Head of caudate nucleus (tissue), 42 donors: ENCODE measurements at regions not wholly inside any gene's neighbourhood (a gene's known extent, or its start where the extent isn't known, plus 50 kb on each side); places are given as distances from the start of the nearest gene placed in this dataset.

Experiments used
- DNase-seq, 42 donors: peaks; one replicate each; pipeline versions ENCODE4 v3.0.0 to v3.0.0-alpha.2; 2020 to 2021; ENCODE audit warnings: mixed read lengths in 7 of 42
- intact Hi-C: fragments of 100-400 bp; cut with DNase I; formaldehyde crosslinking; loops from one replicate; pipeline ENCODE4 v1.15.0; 2022

DNA sequence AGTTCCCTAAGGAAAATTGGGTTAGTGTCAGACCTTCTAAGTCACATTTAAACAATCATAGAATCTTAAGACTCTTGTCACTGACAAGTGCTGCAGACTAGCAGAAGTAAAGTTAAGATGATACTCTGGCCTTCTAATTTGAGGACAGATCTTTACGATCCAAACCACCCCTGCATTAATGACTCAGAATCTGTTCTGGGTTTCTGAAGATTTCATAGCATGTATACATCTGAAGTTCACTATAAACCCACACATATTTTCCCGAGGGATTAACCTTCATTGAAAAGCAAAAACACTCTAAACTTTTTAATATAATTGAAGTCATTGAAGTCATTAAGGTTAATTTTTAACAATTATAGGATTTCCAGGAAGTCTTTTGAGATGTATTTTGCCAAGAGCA, 674.3 kb downstream of the IQCM start:
- intact Hi-C loops: no loop called here
- DNase-seq: no peak

DNA sequence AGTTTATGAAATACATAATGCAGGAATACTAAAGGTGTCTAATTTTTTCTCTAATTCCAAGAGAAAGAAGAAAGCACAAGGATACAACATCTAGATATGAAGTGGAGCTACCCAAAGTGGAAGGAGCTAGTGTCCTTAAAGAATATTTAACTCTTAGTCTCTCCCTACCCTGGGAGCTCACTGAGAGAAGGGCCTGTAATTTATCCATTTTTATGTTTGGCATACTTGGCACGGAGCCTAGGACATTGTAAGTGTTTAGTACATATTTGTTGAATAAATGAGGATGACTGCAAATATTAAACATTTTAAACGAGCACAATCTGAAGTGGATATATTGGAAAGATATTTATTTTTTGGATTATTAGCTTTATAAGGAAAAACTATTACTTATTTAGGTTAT, 674.8 kb downstream of the IQCM start:
- intact Hi-C loops: no loop called here

DNA sequence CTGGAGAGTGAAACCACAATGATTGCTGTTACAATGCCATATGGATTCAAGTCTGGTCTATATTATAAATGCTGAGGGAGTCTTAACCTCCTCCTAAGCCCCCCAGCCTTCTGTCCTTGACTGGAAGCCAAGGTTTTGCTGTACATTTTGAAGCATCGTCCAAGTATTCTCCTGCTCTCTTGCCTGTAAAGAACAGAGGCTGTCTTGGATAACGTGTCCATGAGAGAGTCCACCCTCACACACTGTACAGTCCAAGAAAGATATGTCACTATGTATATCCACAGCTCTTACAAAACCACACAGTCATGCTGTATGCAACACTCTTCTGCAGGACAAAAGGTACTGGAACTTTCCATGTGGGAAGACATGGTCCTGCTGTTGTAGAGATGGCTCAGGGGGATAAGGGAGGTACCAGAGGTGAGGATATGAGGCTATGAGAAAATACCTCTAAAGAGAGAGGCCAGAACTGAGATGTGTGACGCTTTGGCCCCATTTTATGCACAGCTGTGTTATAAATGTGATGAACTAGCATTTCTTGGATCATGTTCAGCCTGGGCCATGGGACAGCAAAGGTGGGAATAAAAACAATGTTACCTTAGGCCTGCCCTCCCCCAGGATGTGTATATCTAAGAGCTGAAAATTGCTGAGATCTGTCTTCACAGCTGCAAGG, 678.6 kb downstream of the IQCM start:
- intact Hi-C loops: no loop called here
- no peak for DNase-seq

More for the DNA sequence above, 674.8 kb downstream of the IQCM start:
- DNase-seq: no peak

DNA sequence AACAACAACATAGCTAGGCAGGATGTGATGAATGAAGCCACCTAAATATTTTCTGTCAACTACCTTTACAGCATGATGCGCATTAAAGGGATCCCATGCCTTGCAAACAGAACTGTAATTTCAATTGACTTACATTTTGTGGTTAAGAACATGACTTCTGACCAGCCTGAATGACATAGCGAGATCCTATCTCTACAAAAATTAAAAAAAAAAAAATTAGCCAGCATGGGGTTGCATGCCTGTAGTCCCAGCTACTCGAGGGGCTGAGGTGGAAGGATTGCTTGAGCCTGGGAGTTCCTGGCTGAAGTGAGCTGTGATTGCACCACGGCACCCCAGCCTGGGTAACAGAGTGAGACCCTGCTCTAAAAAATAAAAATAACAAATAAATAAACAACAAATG, 680.6 kb downstream of the IQCM start:
- intact Hi-C loops: no loop called here
- no peak for DNase-seq

DNA sequence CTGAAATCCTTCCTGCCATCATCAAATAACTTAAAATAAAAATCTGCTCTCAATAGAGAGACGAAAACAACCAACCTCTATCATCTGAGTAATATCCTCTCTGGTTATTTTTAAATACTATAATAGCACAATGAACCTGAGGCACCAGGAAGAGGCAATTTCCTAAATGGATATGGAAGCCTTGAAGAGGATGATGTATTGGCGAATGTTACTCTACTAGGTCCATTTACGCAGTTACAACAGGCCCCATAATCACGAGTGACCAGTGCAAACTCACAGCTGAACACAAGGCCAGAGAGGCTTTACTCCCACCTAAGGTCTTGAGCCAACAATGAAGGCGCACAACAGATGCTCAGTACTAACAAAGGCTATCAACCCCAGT, 678.8 kb upstream of the NR3C2 start:
- DNase-seq: no peak
- intact Hi-C loops: no loop called here

DNA sequence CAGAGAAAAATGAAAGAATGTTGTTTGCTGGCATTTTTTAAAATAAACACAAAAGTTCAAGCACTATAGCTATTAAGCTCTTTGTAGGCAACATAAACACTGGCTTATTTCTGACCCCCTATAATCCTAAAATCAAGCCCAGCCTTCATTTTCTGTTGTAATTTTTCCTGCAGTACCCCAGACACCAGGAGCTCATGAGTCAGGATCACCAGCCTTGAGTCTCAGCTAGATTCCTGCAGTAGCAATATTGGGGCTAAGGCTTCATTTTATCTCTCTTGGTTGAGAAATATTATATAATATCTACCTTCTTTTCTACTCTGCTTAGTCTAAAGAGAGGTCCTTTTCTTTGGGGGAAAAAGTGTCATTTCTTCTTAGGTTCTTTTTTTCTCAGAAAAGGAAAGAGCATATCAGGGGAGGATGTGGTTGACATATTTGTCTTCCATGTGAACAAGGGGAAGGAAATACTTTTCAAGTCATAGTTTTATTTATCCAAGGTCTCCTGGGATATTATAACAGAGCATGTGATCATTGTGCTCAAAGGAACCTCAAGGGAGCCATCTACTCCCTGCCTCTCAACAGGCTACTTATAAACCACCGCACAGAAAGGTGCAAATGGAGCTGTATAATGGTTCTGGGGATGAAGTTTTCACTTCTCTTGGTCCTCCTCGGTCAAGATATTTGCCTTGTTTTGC, 678.3 kb upstream of the NR3C2 start:
- intact Hi-C loops: no loop called here
- no peak for DNase-seq

DNA sequence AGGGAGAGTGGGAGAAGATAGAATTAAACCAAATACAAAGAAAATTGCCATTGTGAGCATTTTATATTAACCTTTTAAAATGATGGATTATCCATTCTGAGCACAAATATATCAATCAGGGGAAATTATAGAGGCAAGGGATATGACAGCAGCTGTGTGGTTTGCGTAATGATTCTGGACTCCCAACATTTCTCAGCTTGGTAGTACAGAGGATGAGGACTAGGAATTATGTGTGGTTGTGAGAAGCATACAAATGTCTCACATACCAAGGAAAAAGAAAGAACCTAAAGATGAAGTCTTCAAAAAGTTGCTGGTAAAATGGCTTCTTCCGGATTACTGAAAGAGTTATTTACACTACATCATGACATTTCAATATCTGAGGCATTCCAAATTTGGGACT, 674.6 kb upstream of the NR3C2 start:
- no peak for DNase-seq
- intact Hi-C loops: no loop called here

DNA sequence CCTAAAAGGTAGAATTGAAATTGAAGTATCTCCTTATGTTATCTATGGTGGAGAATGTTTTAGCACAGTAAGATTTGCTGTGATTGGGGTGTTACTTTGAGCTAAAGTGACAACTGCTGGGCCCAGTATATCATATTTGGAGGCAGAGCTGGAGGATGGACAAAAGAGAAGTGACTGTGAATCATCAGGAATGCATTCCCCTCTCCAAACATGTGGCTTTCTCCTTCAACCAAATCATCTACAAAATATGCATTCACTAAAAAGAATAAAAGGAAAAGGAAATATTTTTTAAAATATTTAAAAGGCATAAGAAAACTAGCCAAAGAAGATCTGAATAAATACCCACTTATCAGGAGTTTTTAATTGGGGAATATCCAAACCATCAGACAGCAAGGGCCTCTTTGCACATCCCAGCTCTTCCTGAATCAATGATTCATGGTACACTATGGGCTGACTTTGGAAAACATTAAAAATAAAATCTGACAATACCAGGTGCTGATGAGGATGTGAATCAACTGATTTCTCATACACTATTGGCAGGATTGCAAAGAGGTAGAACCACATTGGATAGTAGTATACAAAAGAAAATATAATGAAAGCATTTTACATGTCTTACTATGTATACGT, 671.7 kb upstream of the NR3C2 start:
- DNase-seq: no peak
- intact Hi-C loops: no loop called here

DNA sequence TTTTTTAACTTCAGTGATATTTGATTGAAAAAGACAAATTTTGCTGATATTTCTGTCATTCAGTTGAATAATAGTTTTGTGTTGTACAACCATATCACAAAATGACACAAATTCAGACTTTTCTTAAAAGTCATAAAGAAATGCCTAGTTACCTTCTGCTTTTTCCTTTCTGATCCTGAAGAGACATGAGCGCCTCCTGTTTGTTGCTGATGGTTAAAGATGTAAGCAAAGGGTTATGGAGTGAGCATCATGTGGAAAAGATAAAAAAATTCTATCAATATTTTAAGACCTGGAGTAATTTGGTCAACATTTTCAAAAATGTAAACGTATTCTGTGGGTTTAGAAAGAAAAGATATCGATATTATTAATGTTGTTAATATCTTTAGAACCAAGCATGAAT, 669.9 kb upstream of the NR3C2 start:
- intact Hi-C loops: no loop called here
- DNase-seq: no peak

DNA sequence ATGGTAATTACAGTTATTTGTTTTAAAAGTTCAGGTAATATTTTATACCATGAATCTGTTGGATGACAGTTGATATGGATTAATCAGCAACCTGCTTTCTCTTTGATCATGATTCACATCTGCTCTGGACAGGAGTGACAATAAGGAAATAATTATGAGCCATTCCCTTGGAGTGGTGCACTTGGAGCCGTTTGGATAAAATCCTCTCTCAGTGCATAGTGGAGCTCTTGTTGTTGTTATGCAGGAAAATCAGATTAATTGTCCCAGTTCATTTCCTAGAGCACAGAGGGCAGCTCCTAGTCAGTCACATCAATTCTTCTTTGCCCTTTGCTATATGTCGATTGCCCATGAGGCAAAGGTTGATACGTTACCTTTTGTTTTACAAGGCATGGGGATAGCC, 668.3 kb upstream of the NR3C2 start:
- no peak for DNase-seq
- intact Hi-C loops: no loop called here

DNA sequence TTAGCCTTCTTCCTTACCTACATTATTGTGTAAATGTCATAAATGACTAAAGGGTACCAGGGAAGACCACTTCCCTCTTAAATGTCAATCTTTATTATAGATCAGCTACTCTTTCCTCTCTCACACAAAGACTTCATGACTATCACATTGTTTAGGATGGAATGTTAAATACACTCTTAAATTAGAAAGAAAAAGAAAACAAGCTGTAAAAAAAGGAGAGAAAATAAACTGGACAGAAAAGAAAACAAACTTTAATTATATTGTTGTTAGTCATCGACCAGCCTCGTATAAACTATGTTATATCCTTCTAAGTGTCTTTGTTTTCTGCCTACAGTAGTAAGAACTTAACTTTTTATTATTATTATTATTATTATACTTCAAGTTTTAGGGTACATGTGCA, 666.4 kb upstream of the NR3C2 start:
- intact Hi-C loops: no loop called here
- no peak for DNase-seq

DNA sequence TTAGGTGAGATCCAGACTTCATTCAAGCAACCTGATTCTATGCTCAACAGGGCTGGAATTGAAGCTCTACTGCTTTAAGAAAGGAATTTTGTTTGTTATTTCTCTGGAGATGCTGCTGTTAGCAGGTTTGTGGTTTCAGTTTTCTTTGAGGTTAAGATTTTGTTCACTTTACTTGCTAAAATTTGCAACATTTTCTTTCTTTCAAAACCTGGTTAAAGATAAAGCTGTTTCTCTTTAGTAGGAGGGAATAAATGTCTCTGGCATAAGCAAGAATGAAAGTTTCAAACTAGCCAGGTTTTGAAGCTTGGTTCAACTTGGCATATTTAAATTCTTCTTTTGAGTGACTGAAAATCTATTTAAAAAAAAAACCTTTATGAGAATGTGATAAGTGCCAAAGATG, 660.6 kb upstream of the NR3C2 start:
- intact Hi-C loops: no loop called here
- no peak for DNase-seq

DNA sequence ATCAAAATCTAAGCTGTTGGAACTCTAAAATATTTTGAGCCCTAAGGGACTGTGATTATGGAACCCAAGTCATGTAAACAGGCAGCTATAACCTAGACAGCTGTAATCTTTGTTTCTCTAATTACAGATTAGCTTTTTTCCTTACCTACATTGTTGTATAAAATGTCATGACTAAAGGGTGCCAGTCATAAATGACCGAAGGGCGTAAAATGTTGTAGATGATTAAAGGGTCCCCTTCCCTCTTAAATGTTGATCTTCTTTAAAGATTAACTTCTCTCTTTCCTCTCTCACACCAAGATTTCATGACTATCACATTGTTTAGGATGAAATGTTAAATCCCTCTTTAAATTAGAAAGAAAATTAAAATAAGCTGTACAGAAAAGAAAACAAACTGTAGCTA, 659.4 kb upstream of the NR3C2 start:
- DNase-seq: no peak
- intact Hi-C loops: no loop called here

DNA sequence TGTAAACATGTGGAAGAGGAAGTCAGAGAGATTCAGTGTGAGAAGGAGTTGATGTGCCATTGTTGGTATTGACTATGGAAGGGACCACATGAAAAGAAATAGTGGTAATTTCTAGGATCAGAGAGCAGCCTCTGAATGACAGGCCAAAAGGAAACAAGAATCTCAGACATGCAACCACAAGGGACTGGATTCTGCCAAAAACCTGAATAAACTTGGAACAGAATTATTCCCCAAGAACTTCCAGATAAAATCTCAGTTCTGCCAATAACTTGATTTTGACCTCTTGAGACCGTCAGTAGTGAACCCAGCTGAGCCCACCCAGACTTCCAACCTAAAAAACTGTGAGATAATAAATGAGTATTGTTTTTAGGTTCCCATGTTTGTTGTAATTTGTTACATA, 653.6 kb upstream of the NR3C2 start:
- intact Hi-C loops: no loop called here
- no peak for DNase-seq

DNA sequence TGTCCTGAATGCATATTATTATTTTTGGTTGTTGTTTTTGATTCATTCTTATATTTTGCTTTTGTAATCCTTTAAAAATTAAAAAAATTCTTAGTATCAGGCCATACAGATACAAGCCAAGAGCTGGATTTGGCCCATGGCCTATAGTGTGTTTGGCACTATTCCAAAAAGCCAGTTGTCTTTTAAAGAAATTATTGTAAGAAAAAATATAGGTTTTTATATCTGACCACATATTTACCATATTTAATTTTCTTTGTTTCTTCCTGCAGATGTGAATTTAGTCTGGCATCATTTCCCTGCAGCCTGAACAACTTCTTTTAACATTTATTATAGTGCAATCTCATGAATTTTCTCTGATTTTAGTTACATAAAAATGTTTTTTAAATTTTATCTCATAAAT, 652.8 kb upstream of the NR3C2 start:
- DNase-seq: no peak
- intact Hi-C loops: no loop called here

DNA sequence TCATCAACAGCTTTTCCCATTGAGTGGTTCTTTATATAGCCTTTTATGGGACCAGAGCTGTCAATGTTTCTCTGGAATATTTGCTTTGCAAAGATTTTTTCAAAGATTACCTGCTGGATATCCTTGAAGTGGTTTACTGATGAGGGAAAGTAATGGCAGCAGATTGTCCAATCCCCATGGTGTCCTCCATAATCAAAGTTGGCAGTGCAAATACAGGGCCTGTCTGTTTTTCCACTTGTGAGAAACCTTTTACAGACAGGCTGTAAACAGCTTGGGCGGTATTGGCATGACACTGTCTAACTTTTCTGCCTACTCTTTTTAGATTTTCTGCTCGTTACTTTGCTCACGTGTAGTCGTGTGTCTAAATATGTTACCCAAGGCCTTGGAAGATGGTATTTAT, 641.9 kb upstream of the NR3C2 start:
- DNase-seq: no peak
- intact Hi-C loops: no loop called here

DNA sequence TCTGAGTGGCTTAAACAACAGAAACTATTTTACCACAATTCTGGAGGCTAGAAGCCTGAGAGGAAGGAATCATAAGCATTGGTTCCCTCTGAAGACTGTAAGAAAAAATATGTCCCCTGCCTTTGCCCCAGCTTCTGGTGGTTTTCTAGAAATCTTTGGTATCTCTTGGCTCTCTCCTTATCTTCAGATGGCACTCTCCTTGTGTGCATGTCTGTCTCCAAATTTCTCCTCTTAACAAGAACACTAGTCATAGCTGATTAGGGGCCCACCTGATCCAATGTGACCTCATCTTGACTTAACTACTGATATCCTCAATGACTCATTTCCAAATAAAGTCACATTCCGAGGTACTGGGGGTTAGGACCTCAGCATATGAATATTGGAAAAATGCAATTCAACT, 635.0 kb upstream of the NR3C2 start:
- intact Hi-C loops: no loop called here
- DNase-seq: no peak

DNA sequence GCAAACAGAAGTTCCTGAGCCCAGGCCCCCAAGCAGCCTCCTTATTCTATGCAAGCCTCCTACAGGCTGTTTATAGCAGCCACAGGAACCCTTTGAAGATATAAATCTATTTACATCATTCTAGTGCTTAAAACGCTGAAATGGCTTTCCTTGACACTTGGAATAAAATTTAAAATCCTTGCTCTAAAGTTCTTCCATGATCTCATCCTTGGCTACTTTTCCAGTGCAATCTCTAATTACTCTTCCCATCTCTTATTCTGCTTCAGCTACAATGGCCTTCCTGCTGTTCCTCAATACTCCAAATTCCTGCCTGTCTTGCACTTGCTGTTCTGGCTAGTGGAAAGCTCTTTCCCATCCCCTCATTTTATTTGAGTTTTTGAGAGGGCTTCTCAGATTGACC, 634.2 kb upstream of the NR3C2 start:
- intact Hi-C loops: no loop called here
- DNase-seq: no peak

DNA sequence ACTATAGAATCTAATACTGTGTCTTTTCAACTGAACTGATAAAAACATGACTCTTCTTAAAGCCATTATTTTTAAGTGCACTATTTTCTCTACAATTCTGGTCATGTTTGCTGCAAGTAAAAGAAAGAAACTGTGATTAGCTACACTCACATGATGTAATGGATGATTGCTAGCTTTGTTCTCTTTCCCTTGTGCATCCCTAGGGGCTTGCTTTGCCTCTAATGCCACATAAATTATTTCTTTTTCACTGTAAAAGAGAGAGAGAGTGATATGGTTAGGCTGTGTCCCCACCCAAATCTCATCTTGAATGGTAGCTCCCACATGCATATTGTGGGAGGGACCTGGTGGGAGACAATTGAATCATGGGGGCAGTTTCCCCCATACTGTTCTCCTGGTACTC, 630.2 kb upstream of the NR3C2 start:
- no peak for DNase-seq

DNA sequence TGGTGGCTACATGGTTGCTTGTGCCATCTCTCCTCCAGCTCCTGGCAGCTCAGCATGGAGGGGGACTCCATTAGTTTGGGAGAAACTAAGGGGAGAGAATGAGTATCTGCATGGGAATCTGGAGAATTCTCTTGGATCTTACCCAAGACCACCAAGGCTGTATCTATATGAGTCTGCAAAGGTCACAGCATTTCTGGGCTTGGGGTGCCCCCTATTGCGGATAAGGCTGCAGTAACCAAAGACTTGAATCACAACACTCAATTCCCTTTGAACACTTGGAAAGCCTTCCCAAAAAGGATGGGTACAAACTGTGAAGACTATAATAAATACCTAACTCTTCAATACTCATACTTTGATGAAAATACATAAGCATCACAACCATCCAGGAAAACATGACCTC, 623.5 kb upstream of the NR3C2 start:
- DNase-seq: no peak
- intact Hi-C loops: no loop called here

More for the DNA sequence above, 630.2 kb upstream of the NR3C2 start:
- intact Hi-C loops: no loop called here

DNA sequence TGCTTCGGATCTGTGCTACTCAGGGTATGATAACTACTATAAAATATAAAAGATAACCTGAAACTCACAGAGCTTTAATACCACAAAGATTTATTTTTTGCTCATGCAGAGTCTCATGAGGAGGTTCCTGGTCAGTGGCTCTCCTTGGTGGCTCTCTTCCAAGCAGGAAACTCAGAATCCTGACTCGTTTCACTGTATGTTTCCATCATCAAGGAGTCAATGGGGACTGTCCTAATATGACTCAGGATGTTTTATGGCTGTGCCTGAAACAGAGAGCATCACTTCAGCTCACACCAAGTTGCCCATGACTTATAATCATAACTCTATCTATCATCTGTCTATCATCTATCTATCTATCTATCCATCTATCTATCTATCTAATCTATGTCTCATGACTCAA, 620.8 kb upstream of the NR3C2 start:
- intact Hi-C loops: no loop called here
- no peak for DNase-seq
